Inflammatory macrophage treated with lipopolysaccharide for 4 hours (primary cell): ENCODE measurements at regions not wholly inside any gene's neighbourhood (a gene's known extent, or its start where the extent isn't known, plus 50 kb on each side); places are given as distances from the start of the nearest gene placed in this dataset.
A peak's percentile ranks its signal among the peaks of the same experiment; 100 is the strongest.
"Not testable (repeated sequence)": the region's sequence is repeated elsewhere in the genome, so short reads cannot be mapped to it uniquely, and the experiment has no call there.

Experiments used
- DNase-seq: peaks from one replicate; pipeline ENCODE4 v3.0.0-alpha.2; 2020

DNA sequence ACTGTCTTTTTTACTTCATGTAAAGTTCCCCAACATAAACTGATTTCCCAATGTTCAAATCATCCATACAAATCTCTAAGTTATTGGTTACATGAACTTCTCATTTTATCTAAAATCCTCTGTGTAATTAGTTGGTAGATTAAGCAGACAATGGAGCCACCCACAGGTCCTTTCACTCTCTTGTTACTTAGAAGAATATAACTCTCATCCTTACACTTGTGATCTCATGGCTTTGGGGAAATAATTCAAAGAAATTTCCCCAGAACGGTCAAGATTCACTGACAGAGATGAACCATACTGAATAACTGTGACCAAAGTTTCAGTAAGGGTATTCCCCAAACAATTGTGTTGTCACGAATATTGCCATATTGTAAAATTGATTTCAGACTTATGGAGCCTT lies 1102.6 kb upstream of the EPHA6 start:
- no peak for DNase-seq

DNA sequence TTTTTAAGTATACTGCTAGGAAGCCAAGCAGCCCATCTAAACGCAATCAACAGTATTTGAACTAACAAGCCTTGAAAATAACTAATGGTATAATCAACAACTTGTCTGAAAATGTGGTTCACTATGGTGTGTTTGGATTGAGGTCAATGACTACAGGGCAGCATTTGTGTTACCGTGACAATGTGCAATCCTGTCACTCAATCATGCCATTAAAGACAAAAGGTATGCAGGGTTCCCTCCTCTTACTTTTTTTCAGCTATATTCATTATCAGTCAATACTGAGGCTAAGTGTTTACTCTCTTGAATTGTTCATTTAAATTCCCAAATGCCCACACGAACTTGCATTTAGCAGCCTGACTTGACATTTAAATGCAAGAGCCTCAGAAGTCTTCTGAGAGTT lies 1099.3 kb upstream of the EPHA6 start:
- DNase-seq: no peak

DNA sequence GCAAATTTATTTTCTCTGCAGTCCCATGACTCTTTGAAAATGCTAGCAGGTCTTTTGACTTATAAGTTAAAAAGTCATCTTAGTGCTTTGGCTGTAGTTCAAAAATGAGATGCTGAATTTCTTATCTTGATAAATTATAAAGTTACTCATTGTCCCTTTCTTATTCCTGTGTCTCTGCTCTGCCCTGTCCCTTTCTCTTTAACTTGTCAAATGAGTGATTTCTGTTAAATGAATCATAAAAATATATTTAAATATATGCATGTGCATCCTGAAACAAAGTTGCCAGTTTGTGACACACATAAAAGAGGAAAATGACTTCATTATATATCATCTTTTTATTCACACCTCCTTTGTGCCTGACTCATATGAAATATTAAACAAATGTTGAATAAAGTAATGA lies 1097.3 kb upstream of the EPHA6 start:
- DNase-seq: no peak

DNA sequence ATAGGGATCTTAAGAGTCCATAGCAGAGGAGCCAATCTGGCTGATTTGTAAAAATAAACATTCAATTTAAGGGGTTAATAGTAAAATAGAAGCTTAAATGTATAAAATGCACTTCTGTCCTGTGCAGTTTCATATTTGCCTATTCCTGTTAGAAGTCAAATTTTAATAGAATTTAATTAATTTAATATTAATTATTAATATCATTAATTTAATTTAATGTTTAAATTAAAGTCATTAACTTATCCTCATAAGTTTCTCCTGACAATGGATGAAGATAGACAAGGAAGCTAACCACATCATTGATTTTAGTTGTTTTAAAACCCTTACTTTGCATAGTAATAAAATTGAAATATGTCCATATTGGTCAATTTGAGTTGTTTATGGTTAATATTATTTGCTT lies 1096.2 kb upstream of the EPHA6 start:
- no peak for DNase-seq

DNA sequence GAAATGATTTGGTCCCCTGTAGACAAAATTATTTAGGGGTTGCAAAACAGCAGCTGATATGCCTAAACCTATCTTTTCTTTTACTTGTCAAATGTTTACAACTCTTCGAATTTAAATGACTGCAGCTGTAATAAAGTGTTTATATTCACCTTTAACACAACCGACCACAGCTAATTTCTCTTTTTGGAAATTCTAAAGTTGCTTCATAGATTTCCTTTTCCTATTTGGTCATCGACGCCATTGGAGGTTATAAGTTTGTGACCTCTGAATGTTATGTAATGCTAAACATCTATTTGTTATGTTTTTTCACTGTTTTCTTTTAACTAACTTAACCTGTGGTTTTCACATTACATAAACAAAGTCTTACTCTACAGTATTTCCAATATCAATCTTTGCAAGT lies 1094.9 kb upstream of the EPHA6 start:
- DNase-seq: no peak

DNA sequence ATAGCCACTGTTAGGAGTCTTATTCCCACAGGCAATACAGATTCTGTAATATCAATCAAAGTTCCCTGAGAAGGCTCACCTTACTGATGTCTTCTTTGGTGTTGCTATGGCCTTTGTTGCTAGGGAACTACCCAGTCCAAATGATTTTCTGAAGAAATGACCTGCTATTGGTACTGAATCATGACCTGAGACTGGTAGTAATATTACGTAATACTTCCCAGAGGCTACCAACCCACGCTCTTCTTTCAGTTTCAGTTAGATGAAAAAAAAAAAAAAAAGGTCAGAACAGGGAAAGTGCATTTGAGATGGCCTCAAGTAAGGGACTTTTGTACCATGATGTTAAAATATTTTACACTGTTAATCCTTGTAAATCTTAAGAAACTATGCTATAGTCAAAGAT lies 1092.5 kb upstream of the EPHA6 start:
- DNase-seq: peak; percentile 19

DNA sequence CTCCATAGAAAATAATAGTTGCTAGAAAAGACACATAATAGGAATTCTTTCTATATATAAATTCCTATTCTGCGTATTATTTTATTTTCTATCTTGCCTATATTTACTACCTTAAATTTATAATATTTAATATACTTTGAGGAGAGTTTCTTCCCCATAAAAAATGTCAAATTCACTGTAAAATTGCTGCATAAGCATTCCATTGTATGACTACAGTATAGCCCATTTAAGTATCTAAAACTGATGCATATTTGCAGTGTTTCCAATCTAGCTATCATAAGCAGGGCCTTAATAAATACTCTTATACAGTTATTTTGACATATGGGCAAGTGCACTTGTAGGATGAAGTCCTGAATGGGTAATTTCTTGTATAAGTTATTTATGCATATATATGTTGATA lies 1088.6 kb upstream of the EPHA6 start:
- no peak for DNase-seq

DNA sequence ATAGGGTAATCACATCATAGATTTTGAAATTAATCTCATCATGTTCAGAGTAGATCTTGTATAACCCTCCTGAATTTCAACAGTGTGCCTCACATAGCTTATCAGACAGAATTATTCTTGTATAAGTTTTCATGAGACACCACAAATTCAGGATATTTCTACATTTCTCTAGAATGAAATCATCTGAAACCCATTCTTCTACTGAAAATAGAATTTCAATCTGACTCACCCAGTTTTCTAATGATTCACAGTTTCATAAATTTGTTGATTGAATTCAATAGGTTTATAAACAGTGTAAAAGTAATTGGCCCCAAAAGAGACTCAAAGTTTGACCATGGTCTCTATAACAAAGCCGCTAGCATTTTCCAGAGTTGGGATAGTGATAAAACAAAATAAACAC lies 1082.6 kb upstream of the EPHA6 start:
- no peak for DNase-seq

DNA sequence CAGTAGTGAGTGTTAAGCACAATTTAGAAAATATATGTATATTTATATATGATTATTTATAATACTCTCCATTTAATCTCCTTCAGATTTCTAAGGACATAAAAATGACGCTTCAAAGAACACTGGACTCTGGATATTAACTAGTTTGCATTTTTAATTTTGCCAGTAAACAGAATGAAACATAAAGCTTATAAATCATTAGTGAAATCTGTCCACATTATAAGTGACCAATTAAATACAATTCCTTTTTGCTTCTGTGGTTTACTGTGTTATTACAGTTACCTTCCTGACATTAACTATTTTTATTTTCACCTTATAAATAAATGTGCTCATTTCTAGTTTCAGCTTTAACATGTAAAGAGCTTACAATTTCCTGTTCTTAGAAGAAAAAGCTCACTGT lies 1081.1 kb upstream of the EPHA6 start:
- no peak for DNase-seq

DNA sequence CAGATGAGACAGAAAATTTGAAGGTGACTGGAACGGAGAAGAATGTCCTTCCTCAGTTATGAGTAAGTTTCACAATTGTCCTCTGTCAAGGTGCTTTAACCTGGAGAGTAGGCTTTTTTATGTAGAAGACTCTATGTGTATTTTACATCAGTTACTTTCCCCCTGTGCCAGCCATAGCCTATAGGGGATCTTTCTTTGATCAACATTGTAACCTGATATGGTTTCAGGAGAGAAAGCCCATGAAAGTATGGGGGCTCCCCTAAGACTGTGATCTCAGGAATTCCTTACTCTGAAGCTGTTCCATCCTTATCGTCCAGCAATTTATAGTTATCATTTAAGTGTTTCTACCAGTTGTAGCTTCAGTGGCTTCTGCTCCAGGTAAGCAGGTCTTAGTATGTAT lies 1076.3 kb upstream of the EPHA6 start:
- no peak for DNase-seq

DNA sequence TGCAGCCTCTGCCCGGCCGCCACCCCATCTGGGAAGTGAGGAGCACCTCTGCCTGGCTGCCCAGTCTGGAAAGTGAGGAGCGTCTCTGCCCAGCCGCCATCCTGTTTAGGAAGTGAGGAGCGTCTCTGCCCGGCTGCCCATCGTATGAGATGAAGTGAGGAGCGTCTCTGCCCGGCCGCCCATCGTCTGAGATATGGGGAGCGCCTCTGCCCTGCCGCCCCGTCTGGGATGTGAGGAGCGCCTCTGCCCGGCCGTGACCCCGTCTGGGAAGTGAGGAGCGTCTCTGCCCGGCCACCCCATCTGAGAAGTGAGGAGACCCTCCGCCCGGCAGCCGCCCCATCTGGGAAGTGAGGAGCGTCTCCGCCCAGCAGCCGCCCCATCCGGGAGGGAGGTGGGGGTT lies 1069.5 kb upstream of the EPHA6 start:
- not testable (repeated sequence) for DNase-seq

DNA sequence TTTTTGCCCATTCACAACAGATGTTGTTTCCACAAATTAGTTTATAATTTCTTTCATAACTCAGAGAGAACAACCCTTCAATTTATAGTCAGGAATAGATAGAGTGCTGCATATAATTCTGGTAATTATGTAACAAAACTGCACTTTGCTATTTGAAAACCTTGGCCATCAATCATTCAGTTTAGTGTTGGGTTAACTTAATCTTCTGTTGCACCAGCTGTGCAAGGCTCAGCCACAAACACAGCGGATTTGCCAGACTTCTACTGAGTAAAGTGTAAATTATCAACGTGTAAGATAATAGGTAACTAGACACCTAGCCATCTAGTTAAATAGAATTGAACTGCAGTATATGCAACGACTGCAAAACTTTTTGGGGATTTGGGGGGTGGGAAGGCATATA lies 1064.3 kb upstream of the EPHA6 start:
- no peak for DNase-seq

DNA sequence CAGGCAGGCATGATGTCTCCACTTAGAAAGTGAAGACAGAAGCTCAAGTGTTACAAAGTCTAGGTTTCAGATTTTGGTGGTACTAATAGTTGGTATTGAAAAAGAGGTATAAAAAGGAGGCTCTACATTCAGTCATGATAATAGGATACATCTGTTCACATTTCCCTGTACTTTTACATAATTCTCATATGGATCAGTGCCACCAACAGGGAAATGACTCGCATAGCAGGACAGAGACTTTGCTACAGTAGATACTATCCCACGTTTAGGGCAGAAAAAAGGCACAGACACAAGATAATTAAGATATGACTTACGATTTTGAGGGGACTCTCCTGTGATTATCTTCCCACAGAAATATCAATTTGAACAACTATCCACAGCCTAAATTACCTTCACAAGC lies 1062.9 kb upstream of the EPHA6 start:
- no peak for DNase-seq

DNA sequence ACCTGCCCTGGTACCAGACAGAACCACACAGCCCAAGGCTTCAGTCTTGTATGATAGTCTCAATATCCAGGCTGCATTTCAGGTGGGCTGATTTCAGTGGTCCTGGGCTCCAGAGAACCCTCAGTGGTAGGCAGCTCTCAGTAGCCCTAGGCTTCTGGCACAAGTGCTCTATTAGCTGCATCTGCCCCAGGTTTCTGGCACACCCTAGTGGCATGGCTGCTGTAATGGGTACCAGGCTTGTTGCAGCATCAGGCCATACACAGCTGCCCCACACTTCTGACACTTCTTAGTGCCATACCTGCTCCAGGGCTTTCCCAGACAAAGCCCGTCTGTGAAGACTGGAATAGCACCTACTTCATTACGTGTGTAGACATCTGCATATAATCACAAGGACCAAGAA lies 1062.2 kb upstream of the EPHA6 start:
- DNase-seq: no peak

DNA sequence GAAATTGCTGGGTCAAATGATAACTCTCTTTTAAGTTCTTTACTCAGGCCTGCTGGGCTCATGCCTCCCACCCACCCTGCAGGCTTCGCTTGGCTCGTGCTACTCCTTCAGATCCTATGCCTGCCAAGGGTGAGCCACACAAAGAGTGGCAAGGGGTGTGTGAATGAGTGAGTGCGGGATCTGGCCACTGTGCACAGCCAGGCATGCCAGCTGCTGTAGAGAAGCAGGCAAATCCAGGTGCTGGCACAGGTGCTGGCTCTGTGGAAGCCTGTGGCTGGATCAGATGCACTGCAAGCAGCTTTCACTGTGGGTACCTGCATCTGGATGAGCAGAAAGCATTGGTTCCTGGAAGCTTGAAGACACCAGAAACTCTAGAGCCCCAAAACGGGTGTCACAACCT lies 1055.7 kb upstream of the EPHA6 start:
- no peak for DNase-seq

DNA sequence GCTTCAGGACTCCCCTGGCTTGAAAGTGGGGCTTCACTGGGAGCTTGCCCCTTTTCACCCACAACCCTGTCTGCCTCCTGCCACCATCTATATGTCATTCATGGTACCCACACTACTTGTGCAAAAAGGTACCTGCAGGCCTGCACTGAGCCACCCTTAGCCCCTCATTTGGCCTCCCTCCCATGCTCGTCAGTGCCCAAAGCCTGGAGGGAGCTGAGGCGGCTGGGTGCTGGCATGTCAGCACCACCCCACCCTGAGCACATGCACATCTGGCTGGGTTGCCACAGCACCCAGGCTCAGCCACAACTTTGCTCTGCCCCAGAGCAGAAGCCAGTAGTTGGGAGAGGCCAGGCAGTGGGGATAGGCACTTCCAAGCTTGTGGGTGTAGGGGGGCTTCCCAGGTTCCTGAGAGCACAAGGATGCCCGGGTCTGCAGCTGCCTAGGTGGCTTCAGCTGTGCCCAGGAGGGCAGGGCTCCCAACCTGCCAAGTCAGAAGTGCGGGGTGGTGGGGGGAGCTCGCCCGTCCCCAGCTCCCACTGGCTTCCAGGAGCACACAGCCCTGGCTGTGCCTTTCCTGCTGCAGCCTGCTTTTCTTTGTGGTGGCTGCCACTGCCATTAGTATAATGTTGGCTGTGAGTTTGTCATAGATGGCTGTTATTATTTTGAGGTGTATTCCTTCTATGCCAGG lies 1054.6 kb upstream of the EPHA6 start:
- DNase-seq: no peak

DNA sequence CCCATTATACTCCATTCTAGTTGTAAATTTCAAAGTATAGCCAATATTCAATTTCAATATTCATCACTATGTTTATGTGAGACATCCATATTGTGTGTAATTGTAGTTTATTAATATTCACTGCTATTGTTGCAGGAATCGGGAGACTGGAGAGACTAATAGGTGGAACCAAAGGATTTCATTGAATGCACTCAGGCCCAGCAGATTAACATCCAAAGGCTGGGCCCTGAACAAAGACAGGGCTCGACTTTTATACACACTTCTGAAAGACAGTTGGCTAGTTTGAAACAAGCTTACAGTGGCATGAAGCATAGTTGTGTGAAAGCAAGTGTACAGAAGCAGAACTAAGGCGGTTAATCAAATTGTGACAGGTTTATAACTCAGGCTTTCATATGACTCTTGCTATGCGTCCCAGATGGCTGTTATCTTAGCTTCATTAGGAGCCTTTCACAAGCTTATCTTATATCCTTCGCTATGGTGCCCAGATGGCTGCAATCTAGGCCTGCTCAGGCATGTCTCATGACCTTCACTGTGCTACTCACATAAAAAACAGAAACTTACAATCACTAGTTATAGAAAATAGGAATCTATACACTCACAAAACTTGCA lies 1038.8 kb upstream of the EPHA6 start:
- no peak for DNase-seq

DNA sequence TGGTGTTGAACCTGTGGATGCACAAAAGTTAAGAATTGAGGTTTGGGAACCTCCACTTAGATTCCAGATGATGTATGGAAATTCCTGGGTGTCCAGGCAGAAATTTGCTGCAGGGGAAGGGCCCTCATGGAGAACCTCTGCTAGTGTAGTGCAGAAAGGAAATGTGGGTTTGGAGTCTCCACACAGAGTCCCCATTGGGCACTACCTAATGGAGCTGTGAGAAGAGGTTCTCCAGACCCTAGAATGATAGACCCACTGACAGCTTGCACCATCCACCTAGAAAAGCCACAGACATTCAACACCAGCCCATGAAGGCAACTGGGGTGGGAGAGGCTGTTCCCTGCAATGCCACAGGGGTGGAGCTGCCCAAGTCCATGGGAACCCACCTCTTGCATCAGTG lies 1032.8 kb upstream of the EPHA6 start:
- no peak for DNase-seq

DNA sequence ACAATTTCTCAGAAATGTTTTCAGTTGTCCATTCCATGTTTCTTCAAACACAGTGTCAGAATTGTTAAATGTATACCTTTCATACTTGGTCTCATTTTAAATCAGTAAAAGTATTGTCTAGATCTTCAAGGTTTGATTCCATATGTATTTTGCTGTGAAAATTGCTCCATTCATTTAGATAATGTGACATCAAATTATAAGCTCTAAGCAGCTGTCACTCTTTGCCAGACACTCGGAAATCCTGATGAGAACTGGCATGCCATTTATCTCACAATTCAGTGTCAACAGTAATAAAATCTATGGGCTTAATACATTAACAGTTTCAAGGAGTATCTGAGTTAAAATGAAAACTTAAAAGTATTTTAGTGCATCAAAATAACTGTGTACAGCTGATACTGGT lies 1025.3 kb upstream of the EPHA6 start:
- DNase-seq: no peak

DNA sequence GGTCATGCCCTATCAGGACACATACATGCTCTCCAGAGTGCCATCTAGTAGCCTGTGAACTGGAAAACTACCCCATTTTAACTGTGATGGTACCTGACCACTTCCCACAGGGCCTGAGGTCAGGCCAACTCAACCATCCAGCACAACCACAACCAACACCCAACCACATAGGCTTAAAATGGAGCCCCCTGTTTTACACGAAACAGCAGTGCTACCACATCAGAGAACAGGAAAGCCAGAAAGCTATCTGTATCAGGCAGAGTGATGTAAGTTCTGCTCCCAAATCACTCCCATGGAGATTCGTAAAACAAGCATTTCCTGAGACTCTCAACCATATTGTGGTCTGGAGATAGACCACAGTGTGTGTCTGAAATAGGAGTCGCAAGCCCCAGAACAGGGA lies 1017.3 kb upstream of the EPHA6 start:
- DNase-seq: no peak

DNA sequence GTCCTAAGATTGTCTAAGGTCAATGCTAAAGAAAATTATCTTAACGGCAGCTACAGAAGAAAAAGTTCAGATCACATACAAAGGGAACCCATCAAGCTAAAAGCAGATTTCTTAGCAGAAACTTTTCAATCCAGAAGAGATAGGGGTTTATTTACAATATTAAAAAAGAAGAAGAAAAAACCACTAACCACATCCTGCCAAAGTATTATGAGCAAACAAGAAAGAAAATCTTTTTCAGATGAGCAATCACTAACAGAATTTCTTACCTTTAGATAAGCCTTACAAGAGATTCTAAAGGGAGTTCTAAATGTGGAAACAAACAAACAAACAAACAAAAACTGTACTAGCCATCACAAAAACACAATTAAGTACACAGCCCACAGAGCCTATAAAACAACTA lies 1015.8 kb upstream of the EPHA6 start:
- DNase-seq: no peak

DNA sequence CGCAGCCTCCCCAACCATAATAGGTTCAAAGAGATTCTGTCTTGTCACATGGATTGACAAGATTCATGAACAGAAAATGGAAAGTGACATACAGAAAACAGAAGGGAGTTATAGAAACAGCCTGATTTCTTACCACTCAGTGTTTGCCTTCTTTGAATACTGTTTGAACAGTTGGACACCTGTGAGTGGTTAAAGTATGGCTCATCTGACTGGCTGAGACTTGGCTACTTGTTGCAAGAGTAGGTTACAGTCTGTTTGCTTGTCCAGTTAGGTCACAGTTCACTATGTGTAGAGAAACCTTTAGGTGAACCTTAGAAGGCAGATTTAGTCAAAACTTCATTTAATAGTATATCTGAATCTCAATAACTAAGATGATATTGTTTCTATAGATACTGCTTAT lies 1003.9 kb upstream of the EPHA6 start:
- DNase-seq: no peak

DNA sequence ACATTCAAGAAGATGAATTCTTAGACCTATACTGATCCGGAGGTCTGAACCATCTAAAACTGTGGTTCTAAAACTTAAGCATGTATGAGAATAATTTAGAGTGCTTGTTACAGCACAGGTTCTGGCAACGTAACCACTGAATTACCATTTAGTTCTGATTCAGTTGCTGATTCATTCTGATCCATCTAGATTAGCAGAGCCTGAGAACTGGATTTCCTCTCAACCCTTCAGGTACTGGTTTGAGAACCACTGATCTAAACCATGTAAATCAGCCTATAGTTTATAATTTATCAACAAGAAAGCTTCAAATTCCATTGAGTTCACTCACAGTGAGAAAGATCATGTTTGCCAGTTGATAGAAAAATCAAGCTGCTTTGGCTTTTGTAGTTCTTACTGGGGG lies 1001.1 kb upstream of the EPHA6 start:
- DNase-seq: no peak

DNA sequence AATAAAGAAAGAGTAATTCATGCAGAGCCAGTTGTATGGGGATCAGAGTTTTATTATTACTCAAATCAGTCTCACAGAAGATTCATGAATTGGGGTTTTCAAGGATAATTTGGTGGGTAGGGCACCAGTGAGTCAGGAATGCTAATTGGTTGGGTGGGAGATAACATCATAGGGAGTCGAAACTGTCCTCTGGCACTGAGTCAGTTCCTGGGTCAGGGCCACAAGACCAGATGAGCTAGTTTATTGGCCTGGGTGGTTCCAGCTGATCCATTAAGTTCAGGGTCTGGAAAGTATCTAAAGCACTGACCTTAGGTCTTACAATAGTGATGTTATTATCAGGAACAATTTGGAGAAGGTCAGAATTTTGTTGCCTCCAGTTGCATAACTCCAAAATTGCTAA lies 998.6 kb upstream of the EPHA6 start:
- DNase-seq: no peak

DNA sequence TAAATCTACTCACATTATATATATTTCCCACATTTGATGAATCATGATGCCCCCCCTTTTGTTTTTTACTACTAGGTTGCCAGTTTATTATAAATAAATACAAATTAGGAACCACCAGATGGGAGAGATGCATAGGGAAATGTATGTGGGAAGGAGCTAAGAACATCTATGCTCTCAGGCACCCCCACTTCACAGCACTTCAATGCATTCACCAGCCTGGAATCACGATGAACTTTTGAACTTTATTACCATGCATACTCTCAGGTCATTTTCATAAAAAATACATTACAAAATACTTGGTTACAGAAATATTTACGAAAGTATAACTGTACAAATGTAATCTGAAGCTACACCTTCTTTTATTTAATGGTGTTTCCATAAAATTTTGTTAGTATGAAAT lies 988.0 kb upstream of the EPHA6 start:
- no peak for DNase-seq
